Nucleus accumbens (tissue), 56 donors: ENCODE measurements at regions not wholly inside any gene's neighbourhood (a gene's known extent, or its start where the extent isn't known, plus 50 kb on each side); places are given as distances from the start of the nearest gene placed in this dataset.
"Not testable (repeated sequence)": the region's sequence is repeated elsewhere in the genome, so short reads cannot be mapped to it uniquely, and the experiment has no call there.

ENCODE experiments used
- DNase-seq, 56 donors: peaks; one replicate each; lab custom pipeline; 2025; lab: John Stamatoyannopoulos, UW

- not testable (repeated sequence) for DNase-seq
Observed at GRCh38 chrX:92280347-92280746, 501.2 kb downstream of the PCDH11X start.

GRCh38 chrX:92283308-92283707 is 504.1 kb downstream of the PCDH11X start:
- no peak for DNase-seq

- DNase-seq = peak in 1 of 56 donors; percentile 1
Observed at GRCh38 chrX:92298067-92298466, 518.9 kb downstream of the PCDH11X start.

GRCh38 chrX:92333194-92333593 is 554.0 kb downstream of the PCDH11X start:
- DNase-seq = not testable (repeated sequence)

- not testable (repeated sequence) for DNase-seq
Observed at GRCh38 chrX:92351065-92351464, 571.9 kb downstream of the PCDH11X start.

GRCh38 chrX:92351511-92351910 is 572.3 kb downstream of the PCDH11X start:
- DNase-seq = no peak
